H54 (cell line): ENCODE measurements at regions not wholly inside any gene's neighbourhood (a gene's known extent, or its start where the extent isn't known, plus 50 kb on each side); places are given as distances from the start of the nearest gene placed in this dataset.

ENCODE experiments used
- DNase-seq: peaks from one replicate; pipeline ENCODE4 v3.0.0; 2011; ENCODE audit warnings: low spot score, mixed read lengths; ENCODE audit not compliant: insufficient read length
- FAIRE-seq: peaks from 3 replicates; lab custom pipeline; 2011; peaks lifted over from hg19 to GRCh38; lab: Jason Lieb, UNC
- POLR2A ChIP-seq: IDR thresholded peaks from 2 replicates; pipeline ENCODE4 v1.6.1; 2011; ENCODE audit warnings: low read depth, mild to moderate bottlenecking, low read length

DNA sequence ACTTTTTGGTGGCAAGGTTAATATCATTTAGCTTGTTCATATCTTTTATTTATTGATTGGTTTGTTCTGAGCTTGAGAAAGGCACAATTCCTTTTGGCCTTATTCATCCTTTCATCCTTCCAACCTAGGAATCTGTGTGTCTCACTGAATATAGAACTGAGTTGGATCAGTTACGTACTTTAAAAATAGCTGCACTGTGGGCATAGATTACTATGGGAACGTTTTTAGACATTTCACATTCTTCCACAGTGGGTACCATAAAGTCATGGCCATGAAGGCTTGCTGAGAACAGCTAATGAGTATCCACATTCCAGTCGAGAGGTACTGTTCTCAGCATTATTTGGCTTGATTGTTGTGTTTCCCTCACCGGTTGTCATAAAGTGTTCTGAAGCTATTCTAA, 217.0 kb upstream of the DKK2 start:
- no peak for TF ChIP-seq POLR2A
- DNase-seq (no peak), FAIRE-seq (no peak)

DNA sequence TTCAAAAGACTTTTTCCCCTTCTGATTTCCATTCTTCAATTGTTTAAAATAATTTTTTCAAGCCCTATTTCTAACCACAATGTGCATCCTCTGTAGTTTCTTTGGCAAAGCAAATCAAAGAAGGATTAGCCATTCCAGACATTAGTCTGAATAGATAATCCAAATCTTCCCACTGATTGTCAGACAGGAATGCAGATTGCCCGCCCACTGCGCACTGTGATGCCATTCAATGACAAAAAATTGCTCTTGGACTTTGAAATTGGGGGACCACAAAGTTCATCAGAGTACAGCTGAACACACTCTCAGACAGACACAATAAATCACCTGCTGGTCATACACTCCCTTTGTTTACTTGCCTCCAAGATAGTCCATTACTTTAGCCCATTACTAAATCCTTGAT, 216.5 kb upstream of the DKK2 start:
- FAIRE-seq, result no peak
- TF ChIP-seq POLR2A, result no peak

DNA sequence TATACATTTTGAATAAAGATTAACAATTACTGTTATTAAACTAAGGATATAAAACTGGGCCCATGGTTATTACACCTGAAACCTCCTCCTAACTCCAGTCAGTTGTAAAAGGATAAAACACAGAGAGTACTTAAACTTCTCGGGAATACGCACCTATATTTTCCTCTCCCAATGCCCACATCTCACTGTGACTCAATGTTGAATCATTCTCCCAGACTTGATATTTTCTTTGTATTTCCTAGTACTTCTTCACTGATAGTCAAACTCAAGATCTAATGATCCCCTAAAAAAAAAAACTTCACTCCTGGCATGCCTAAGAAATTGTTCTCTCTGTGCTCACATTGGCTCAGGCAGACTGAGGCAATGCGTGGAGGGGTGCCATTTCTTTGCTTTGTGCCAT, 212.5 kb upstream of the DKK2 start:
- no peak for FAIRE-seq
- DNase-seq, result no peak
- no peak for TF ChIP-seq POLR2A

More for the DNA sequence above, 216.5 kb upstream of the DKK2 start:
- no peak for DNase-seq

DNA sequence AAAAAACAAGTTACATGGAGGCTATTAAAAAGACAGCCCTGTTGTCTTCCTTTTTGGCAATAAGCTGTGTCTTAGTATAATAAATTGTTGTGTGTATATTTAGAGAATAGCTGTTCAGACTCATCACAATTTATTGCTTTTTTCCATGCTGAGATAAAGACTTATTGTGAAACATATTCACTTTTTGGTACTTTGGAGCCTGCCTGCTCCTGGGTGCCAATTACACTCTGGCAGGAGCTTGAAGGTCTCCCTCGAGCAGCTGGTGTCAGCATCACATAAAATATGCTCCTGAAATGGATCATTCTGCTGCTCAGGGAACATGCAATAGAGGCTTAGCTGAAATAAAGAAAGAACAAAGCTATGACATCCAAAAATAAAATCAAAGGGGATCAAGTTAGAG, 211.6 kb upstream of the DKK2 start:
- no peak for TF ChIP-seq POLR2A
- no peak for DNase-seq
- FAIRE-seq, result no peak

DNA sequence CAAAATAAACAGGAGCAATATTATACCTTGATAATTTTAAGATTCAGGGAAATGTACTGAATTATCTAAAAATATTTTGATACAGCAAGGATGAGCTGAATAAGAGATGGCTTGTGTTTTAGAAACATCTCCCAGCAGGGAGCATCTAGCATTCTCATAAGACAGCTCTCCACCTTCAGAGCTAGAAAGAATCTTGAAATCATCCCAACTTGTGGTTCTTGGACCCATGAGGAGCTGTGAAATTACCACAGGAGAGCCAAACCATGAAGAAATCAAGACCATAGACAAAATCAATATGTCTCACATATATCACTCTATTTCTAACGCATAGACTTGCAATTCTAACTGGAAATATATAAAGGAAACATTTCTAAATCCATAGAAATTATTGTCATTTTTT, 210.6 kb upstream of the DKK2 start:
- FAIRE-seq (no peak), DNase-seq (no peak)
- TF ChIP-seq POLR2A, result no peak

DNA sequence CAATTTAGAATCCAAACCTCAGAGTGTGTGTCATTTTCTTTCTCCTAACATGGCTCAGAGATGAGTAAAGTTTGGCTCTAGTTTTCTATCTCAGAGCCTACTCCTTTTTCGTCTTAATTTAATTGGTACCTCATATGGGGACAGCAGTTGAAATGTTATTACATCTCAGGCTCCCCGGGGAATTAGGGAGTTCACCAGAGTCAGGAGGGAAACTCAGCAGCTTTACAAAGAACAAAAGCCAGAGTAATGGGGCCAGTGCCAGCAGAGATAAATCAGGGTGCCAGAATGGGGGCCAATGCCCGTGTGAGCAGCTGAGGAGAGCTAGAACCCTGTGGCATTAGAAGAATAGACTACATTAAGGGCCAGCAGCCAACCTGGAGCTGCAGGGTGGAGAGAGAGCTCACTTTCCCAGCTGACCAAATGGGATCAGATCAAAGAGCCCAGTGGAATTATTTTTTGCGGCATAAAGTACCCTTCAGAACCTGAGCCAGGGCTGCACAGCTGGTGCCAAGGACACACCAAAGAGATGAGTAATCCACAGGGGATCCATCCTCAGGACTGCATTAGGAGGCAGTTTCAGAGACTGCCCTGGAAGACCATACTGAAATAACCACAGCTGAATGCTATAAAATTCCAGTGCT, 207.1 kb upstream of the DKK2 start:
- DNase-seq, result no peak
- no peak for TF ChIP-seq POLR2A
- FAIRE-seq, result no peak

DNA sequence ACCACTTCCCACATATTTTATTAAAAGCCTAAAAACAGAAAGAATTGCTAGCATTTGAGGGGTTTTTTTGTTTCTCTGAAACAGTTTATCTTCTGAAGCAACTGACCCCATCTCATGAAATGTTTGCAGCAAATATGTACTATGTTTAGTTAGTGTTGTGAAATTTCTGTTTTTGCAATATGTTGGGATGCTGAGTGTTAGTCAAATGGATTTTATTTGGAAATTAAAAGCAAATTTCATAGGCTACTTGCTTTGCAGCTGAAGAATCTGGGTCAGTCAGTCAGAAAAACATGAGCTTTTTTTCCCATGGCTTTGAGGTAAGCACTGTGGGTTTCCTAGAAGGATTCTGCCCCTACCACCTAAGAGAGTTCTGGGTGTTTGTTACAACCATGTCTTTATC, 184.9 kb upstream of the DKK2 start:
- DNase-seq (no peak), FAIRE-seq (no peak)
- no peak for TF ChIP-seq POLR2A

DNA sequence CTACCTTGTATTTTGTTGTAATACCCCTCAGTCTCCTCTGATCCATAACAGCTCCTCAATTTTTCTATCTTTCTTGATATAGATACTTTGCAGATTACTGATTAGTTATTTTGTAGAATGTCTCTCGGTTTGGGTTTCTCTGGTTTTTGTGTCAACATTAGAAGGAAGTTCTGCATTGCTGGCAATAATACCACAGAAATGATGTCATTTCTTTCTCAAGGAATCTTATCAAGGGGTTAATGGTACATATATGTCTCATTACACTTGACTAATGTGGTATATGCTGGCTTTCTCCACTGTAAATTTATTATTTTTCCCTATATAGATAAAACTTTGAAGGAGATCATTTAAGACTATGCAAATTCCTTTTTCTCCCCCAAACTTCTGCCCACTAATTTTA, 183.6 kb upstream of the DKK2 start:
- FAIRE-seq (no peak), DNase-seq (no peak)

DNA sequence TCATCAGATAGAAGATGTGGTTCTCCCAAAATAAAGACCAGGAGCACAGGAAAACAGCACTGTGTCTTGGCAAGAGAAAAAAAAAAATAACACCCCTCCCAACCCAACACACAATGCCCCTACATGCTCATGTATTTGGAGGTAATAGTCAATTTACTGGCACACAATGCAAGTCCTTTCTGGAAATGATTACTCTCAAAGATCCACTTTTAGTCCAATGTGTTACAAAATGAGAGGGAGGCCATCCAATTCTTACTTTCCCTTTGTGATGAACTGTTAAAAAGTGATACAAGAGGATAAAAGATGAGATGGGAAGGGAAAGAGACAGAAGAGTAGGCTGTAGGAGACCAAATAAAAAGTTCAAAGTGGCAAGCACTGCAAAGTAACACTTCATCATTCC, 180.3 kb upstream of the DKK2 start:
- DNase-seq (no peak), FAIRE-seq (no peak)
- TF ChIP-seq POLR2A, result no peak

More for the DNA sequence above, 183.6 kb upstream of the DKK2 start:
- TF ChIP-seq POLR2A, result no peak

DNA sequence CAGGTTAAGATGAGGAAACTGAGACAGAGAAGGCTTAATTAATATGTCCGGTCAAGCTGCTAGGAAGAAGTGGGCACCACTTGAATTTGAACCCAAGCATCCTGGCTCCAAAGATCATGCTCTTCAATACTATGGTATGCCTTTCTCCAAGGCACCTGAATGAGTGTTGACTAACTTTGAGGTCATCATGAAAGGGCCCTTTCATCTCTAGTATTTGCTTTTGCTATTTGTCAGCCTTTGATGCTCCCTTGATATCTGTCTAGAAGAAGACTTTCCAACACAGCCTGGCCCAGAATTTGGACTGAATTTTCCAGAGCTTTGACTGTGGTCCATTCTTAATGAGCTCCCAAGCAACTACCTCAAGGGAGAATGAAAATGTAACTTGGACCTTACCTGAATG, 179.1 kb upstream of the DKK2 start:
- FAIRE-seq (no peak), DNase-seq (no peak)
- TF ChIP-seq POLR2A, result no peak

DNA sequence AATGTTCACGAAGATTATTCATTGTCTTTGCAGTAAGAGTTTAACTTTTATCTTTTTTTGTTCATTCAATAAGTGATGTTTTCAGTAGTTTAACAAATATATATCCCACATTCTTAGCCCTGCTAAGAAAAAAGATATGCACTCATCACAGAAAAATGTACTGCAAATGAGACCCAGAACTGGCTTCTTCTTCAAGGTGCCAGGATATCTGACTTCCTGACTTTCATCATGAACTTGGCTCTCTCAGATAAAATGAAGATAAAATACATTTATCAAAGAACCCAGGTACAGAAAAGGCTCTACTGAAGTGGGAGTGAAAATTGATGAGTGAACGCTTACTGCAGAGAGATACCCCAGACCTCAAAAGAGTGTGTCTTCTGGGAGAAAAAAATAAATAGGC, 177.8 kb upstream of the DKK2 start:
- FAIRE-seq (no peak), DNase-seq (no peak)
- no peak for TF ChIP-seq POLR2A

DNA sequence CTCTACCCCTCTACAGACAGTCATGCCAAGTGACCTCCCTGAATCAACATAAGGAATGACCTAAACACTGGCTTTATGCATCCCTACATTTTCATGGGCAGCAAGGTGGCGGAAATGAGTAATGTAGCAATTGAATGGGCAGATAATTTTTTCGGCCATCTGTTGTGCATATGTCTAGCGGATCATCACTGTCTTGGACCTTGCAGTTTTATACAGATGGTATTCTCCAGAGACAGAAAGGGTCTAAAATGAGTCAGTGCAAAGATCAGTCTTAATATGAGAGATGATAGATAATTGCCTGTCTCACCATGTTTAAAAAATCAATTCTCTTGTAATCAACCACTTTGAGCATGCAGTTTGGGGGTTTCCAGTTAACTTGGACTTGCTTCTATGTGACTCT, 177.3 kb upstream of the DKK2 start:
- no peak for FAIRE-seq
- DNase-seq, result no peak
- no peak for TF ChIP-seq POLR2A

DNA sequence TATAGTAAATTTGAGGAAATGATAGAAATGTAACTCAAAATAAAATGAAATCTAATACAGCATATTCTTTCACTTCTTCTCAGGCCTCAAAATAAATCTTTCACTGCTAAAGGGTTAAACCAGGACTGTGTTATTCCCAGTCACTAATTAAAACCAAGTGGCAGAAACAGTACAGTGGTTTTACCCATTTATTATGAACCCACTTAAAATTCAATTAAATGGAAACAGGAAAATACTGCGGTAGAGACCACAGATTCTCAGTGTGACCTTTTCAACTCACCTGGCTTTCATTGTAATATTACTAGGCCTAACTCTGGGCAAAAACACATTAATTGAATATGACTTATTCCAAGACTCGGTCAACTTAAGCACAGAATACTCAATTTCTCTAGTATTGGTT, 176.5 kb upstream of the DKK2 start:
- TF ChIP-seq POLR2A, result no peak
- FAIRE-seq (no peak), DNase-seq (no peak)

DNA sequence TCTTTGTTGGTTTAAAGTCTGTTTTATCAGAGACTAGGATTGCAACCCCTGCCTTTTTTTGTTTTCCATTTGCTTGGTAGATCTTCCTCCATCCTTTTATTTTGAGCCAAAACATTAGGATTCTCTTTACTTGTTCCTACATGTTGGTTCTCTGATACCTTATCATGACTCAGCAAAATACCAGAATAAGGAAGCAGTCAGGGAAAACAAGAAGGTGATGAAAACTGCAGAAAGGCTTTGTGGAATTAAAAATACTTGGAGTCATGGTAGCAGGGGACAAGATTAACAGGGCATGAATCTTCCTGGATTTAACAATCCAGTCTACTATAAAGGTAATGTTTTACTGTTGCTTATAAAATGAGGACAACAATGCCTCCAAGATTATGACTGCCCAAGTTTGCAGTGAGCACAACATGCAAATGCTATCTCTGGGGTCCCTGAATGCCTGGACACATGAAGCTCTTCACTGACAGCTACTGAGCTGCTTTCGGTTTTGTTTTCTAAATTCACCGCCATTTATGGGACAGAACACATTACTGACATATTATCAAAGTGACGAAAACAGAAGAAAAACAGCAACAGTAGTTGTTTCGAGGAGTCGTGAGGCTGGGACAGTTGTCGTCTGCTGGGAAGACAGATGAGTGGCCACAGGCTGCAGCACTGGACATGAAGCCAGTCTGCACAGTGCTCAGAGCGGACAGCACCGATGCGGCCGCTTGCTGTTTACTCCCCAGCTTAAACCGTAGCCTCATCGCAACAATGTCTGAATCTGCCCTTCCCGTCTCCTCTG, 174.5 kb upstream of the DKK2 start:
- FAIRE-seq (peak; percentile 6), DNase-seq (no peak)

DNA sequence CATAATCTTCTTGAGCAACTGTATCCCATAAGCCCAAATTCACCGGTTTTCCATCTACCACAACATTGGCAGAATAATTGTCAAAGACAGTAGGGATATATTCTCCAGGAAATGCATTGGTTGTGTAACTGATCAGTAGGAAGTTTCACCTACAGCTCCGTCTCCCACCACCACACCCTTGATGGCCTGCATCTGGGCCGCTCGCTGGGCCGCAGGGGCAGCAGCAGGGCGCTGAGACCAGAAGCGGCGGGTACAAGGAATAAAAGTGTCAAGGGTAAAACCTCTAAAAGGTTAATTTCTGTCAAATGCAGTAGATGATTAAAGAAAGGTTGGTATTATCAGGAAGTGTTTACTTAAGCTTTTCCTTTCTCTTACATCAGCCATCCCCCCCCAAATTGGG, 167.6 kb upstream of the DKK2 start:
- TF ChIP-seq POLR2A, result no peak
- FAIRE-seq (no peak), DNase-seq (no peak)

More for the DNA sequence above, 174.5 kb upstream of the DKK2 start:
- TF ChIP-seq POLR2A, result no peak
